ENCODE measurements at regions not wholly inside any gene's neighbourhood (a gene's known extent, or its start where the extent isn't known, plus 50 kb on each side); places are given as distances from the start of the nearest gene placed in this dataset.

GRCh38 chr15:95323796-95324195 lies 1006.7 kb upstream of the NR2F2 start:
- POLR2A ChIA-PET (ENCODE audit: low non-redundant PET): no interaction called here
- DNase-seq (ENCODE audit: low spot score): no peak
- Histone ChIP-seq H3K27me3 (replicated peaks; ENCODE audit: insufficient read depth, low read depth, low read length, poor library complexity) (no peaks in the 10 kb centered on the region), H3K4me1 (ENCODE audit: insufficient read depth, low read length, poor library complexity, severe bottlenecking) (no peaks in the 10 kb centered on the region), H3K4me3 (ENCODE audit: low read depth, low read length, poor library complexity, severe bottlenecking) (no peak overlapping the region), H3K9me3 (ENCODE audit: low read depth, low read length, poor library complexity, severe bottlenecking) (no peaks in the 10 kb centered on the region), H3K36me3 (ENCODE audit: insufficient read depth, low read length, poor library complexity, severe bottlenecking) (no peaks in the 10 kb centered on the region), H3K27ac (ENCODE audit: low read depth, low read length, poor library complexity, severe bottlenecking) (no peak overlapping the region)
- no peak for TF ChIP-seq EZH2 (IDR thresholded peaks at IDR 0.05; ENCODE audit: borderline replicate concordance, low read depth, low read length, poor library complexity, severe bottlenecking)
- TF ChIP-seq, protein P1, sequence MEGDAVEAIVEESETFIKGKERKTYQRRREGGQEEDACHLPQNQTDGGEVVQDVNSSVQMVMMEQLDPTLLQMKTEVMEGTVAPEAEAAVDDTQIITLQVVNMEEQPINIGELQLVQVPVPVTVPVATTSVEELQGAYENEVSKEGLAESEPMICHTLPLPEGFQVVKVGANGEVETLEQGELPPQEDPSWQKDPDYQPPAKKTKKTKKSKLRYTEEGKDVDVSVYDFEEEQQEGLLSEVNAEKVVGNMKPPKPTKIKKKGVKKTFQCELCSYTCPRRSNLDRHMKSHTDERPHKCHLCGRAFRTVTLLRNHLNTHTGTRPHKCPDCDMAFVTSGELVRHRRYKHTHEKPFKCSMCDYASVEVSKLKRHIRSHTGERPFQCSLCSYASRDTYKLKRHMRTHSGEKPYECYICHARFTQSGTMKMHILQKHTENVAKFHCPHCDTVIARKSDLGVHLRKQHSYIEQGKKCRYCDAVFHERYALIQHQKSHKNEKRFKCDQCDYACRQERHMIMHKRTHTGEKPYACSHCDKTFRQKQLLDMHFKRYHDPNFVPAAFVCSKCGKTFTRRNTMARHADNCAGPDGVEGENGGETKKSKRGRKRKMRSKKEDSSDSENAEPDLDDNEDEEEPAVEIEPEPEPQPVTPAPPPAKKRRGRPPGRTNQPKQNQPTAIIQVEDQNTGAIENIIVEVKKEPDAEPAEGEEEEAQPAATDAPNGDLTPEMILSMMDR (conservative IDR thresholded peaks at IDR 0.05; ENCODE audit: low read depth, low read length): no peak
- BruUV-seq (replicated peaks): no TSS peak
- CTCF ChIA-PET: no interaction called here
- intact Hi-C loops (cut with micrococcal nuclease; ENCODE audit: unreplicated experiment): no loop called here

GRCh38 chr15:95324656-95325055 lies 1005.8 kb upstream of the NR2F2 start:
- TF ChIP-seq, protein P1 (conservative IDR thresholded peaks at IDR 0.05; ENCODE audit: low read depth, low read length): no peak
- intact Hi-C loops (cut with micrococcal nuclease; ENCODE audit: unreplicated experiment): no loop called here

DNA sequence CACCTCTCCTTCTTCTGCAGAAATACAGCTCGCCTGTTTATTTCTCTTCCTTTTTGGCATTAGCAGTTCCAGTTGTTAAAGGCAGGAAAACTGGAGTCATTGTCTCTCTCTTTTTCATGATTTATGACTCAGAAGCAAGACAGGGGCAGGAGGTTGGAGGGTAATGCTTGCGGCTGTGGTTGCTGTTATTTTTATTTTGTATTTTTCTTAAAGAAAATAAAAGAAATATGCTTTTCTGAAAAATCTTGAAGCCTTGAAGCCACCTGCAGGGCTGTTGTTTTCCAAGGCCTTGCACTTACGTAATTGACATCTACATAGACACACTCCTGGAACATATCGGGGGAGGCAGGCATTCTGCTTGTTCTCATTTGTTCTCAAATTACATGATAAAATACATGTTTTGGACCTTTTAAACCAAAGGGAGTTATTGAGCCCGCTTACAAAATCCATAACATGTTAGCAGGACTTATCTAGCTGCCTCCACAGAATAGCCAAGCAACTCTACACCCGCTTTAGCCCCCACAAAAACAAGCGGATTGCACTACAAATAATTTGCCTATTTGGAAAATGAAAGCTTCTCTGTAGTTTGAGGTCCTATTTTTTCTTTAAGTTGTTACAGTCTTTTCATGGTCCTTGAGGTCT lies 1004.6 kb upstream of the NR2F2 start:
- TF ChIP-seq, protein P1 (conservative IDR thresholded peaks at IDR 0.05; ENCODE audit: low read depth, low read length): no peak
- no peak for TF ChIP-seq EZH2 (IDR thresholded peaks at IDR 0.05; ENCODE audit: borderline replicate concordance, low read depth, low read length, poor library complexity, severe bottlenecking)
- H3K4me1 ChIP-seq (ENCODE audit: insufficient read depth, low read length, poor library complexity, severe bottlenecking): no peaks in the 10 kb centered on the region
- H3K9me3 ChIP-seq (ENCODE audit: low read depth, low read length, poor library complexity, severe bottlenecking): no peaks in the 10 kb centered on the region
- no peaks in the 10 kb centered on the region for H3K27me3 ChIP-seq (replicated peaks; ENCODE audit: insufficient read depth, low read depth, low read length, poor library complexity)
- DNase-seq (ENCODE audit: low spot score): no peak
- no peak overlapping the region for H3K4me3 ChIP-seq (ENCODE audit: low read depth, low read length, poor library complexity, severe bottlenecking)
- ChIA-PET POLR2A (ENCODE audit: low non-redundant PET) (no interaction called here), CTCF (no interaction called here)
- no TSS peak for BruUV-seq (replicated peaks)
- H3K36me3 ChIP-seq (ENCODE audit: insufficient read depth, low read length, poor library complexity, severe bottlenecking): no peaks in the 10 kb centered on the region
- intact Hi-C loops (cut with micrococcal nuclease; ENCODE audit: unreplicated experiment): no loop called here
- no peak overlapping the region for H3K27ac ChIP-seq (ENCODE audit: low read depth, low read length, poor library complexity, severe bottlenecking)

More at GRCh38 chr15:95324656-95325055, 1005.8 kb upstream of the NR2F2 start:
- DNase-seq (ENCODE audit: low spot score): no peak
- Histone ChIP-seq H3K9me3 (ENCODE audit: low read depth, low read length, poor library complexity, severe bottlenecking) (no peaks in the 10 kb centered on the region), H3K27ac (ENCODE audit: low read depth, low read length, poor library complexity, severe bottlenecking) (no peak overlapping the region), H3K27me3 (replicated peaks; ENCODE audit: insufficient read depth, low read depth, low read length, poor library complexity) (no peaks in the 10 kb centered on the region), H3K4me3 (ENCODE audit: low read depth, low read length, poor library complexity, severe bottlenecking) (no peak overlapping the region), H3K36me3 (ENCODE audit: insufficient read depth, low read length, poor library complexity, severe bottlenecking) (no peaks in the 10 kb centered on the region), H3K4me1 (ENCODE audit: insufficient read depth, low read length, poor library complexity, severe bottlenecking) (no peaks in the 10 kb centered on the region)
- POLR2A ChIA-PET (ENCODE audit: low non-redundant PET): no interaction called here
- CTCF ChIA-PET: no interaction called here
- no TSS peak for BruUV-seq (replicated peaks)
